ENCODE measurements at regions not wholly inside any gene's neighbourhood (a gene's known extent, or its start where the extent isn't known, plus 50 kb on each side); places are given as distances from the start of the nearest gene placed in this dataset.

- no peak for TF ChIP-seq ZNF274 (IDR thresholded peaks at IDR 0.05; ENCODE audit: low read depth, low read length)
- H3K4me3 ChIP-seq (ENCODE audit: low read length): no peak overlapping the region
Observed at GRCh38 chr5:98490348-98490747, 283.1 kb upstream of the RGMB start.

GRCh38 chr5:98492258-98492657 is 281.2 kb upstream of the RGMB start:
- no peak for TF ChIP-seq ZNF274 (IDR thresholded peaks at IDR 0.05; ENCODE audit: low read depth, low read length)
- H3K4me3 ChIP-seq (ENCODE audit: low read length): no peak overlapping the region

DNA sequence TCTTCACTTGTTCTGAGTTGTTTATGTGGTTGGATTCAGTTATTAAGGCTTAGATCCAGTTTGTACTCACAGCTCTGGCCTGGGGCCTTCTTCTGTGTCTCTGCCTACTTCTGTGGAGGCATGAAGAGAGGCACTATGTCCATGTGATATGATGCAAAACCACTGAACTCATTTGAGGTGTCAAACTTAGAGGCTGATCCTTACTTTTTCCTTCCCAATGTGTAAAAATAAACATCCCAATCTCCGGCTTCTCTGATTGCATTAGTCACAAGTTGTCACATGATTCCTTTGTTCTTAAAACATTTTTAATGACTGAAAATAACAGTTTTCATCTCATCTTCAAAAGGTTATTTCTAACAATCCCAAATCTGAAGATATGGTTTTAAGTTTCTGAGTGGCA is 276.0 kb upstream of the RGMB start:
- TF ChIP-seq ZNF274 (IDR thresholded peaks at IDR 0.05; ENCODE audit: low read depth, low read length): no peak
- H3K4me3 ChIP-seq (ENCODE audit: low read length): no peak overlapping the region

DNA sequence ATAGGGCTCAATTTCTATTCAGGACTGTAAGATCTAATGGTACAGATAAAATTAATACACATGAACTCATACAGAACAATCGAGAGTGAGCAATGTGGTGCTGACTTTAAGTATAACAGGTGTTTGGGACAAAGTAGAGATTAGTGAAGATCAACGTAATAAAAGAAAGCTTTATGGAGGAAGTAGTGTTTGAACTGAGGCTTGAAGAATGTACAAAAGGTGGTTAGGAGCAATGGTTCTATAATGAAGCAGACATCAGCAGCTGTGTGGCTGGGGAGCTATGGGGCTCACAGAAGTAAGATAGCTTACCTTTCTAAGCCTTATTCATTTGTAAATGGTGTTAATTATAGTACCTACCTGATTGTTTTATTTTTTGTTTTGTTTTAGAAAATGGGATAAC is 275.4 kb upstream of the RGMB start:
- no peak overlapping the region for H3K4me3 ChIP-seq (ENCODE audit: low read length)
- TF ChIP-seq ZNF274 (IDR thresholded peaks at IDR 0.05; ENCODE audit: low read depth, low read length): no peak

DNA sequence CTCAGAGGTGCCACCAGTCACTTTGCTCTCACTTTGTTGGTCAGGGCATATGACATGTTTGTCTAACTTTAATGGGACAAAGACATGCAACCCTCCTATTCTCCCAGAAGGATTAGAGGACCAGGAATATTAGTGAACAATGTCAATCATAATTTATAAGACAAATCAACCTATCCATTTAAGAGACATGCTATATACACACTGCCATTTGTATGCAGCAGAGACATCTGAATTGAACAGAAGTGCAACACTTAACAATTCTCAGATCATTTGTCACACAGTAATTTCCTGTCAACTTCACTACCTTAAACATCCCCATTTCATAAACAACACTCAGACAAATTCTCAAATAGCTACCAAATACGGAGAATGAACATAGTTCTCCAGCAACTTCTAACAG is 273.6 kb upstream of the RGMB start:
- no peak for TF ChIP-seq ZNF274 (IDR thresholded peaks at IDR 0.05; ENCODE audit: low read depth, low read length)
- no peak overlapping the region for H3K4me3 ChIP-seq (ENCODE audit: low read length)

GRCh38 chr5:98500811-98501210 is 272.7 kb upstream of the RGMB start:
- no peak for TF ChIP-seq ZNF274 (IDR thresholded peaks at IDR 0.05; ENCODE audit: low read depth, low read length)
- no peak overlapping the region for H3K4me3 ChIP-seq (ENCODE audit: low read length)

DNA sequence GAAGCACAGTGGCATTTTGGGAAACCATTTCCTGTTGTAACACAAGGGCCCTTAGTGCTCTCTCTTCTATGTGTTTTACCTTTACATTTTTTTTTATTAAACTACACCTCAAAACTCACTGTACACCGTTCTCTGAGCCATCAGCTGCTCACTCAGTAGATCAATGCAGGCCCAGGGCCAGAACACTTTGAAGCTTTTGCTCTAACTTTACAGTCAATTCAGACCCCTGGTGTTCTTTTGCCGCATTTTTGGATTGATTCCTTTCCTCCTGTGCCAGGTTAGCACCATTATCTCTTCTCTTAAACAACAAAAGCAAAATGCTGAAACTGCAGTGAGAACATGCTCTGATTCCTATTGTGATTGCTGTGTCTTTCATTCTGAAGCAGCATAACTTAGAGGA is 269.8 kb upstream of the RGMB start:
- TF ChIP-seq ZNF274 (IDR thresholded peaks at IDR 0.05; ENCODE audit: low read depth, low read length): no peak
- H3K4me3 ChIP-seq (ENCODE audit: low read length): no peak overlapping the region

- H3K4me3 ChIP-seq (ENCODE audit: low read length): no peak overlapping the region
- no peak for TF ChIP-seq ZNF274 (IDR thresholded peaks at IDR 0.05; ENCODE audit: low read depth, low read length)
Observed at GRCh38 chr5:98504505-98504904, 269.0 kb upstream of the RGMB start.

DNA sequence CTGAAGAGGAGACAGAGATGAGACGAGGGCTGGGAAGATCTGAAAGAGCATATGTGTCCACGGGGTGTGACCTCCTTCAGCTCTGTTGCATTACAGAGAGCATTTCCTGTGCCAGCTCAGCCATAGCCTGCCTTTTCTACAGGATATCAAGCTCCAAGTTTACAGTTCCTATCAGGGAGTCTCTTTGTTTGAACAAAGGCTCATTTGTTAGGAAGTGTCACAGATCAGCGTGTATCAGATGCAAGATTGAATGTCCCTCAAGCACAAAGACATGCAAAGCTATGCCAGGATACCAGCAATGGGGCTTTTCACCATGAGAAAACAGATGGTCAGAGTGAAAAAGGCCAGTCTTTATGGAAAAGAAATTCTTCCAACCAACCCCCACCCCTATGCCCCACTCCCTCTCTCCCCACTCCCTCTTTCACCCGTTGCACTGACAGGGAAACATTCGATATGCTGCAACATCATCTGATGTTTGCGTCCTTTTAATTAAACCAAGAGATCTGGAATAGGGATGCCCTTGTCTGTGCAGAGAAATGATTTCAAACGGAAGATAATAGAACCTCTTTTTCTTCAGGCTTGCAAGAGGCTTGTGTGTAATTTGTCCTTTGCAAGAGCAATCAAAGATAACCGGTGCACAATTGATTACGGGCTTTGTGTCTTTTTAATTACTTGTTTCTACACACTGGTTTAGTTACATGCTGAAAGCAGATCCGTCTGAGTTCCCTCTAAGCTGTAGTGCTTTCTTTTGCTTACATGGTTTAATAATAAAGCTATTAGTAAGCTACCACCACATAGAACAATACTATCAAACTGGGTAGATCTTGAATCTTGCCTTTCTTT is 263.1 kb upstream of the RGMB start:
- H3K4me3 ChIP-seq (ENCODE audit: low read length): no peak overlapping the region
- TF ChIP-seq ZNF274 (IDR thresholded peaks at IDR 0.05; ENCODE audit: low read depth, low read length): no peak

DNA sequence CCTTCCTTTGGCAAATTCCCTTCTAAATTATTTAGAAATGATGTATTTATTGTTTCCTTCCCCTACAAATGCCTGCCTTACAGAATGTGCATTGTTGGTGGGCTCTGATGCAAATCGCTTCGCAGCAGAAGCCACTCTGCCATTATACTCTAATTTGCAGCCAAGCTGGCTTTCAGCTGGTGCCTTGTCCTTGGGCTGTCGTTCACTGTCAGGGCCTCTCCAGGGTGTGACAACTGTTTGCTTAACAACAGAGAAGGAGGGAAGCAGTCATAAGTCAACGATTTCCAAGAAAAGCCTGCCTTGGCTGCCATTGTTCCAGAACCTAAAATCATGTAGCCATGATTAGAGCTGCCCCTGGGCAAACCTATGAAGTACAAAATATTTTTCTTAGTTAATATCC is 260.1 kb upstream of the RGMB start:
- TF ChIP-seq ZNF274 (IDR thresholded peaks at IDR 0.05; ENCODE audit: low read depth, low read length): no peak
- H3K4me3 ChIP-seq (ENCODE audit: low read length): no peak overlapping the region

GRCh38 chr5:98514215-98514614 is 259.2 kb upstream of the RGMB start:
- H3K4me3 ChIP-seq (ENCODE audit: low read length): no peak overlapping the region
- no peak for TF ChIP-seq ZNF274 (IDR thresholded peaks at IDR 0.05; ENCODE audit: low read depth, low read length)

DNA sequence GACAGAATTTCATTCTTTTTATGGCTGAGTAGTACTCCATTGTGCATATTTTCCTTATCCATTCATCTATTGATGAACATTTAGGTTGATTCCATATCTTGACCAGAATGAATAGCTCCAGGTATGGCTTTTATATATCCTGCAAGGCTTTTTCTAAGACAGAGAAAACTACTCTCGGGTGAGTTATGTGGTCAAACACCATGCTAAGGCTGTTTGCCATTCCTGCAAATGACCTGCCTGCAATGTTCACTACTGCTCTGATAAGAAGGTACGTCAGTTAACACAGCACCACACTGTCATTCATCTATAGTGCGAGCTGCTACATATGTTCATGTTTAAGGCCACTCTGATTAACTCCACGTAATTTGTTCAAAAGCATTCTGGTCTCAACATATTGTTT is 256.8 kb upstream of the RGMB start:
- no peak for TF ChIP-seq ZNF274 (IDR thresholded peaks at IDR 0.05; ENCODE audit: low read depth, low read length)
- H3K4me3 ChIP-seq (ENCODE audit: low read length): no peak overlapping the region

- TF ChIP-seq ZNF274 (IDR thresholded peaks at IDR 0.05; ENCODE audit: low read depth, low read length): no peak
Observed at GRCh38 chr5:98517560-98518366, 255.7 kb upstream of the RGMB start.

DNA sequence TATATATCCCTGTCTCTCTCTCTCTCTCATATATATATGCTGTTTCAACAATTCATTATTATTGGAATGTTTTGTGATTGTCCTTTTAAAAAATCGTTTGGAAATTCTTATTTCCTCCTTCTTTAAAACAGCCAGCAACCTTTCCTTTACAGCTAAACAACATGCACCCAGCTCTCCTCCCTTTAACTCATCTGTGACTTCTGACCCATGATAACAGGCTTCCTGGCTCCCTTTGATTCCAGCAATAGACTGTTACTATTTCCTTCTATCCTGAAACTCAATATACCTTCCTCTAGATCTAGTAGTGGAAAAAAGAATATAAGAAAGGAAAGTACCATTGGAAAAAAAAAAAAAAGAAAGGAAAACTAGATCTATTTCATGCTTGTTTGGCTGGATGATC is 254.7 kb upstream of the RGMB start:
- H3K4me3 ChIP-seq (ENCODE audit: low read length): no peak overlapping the region
- TF ChIP-seq ZNF274 (IDR thresholded peaks at IDR 0.05; ENCODE audit: low read depth, low read length): no peak

More at GRCh38 chr5:98517560-98518366, 255.7 kb upstream of the RGMB start:
- no peak overlapping the region for H3K4me3 ChIP-seq (ENCODE audit: low read length)

GRCh38 chr5:98519571-98519970 is 253.9 kb upstream of the RGMB start:
- TF ChIP-seq ZNF274 (IDR thresholded peaks at IDR 0.05; ENCODE audit: low read depth, low read length): no peak
- H3K4me3 ChIP-seq (ENCODE audit: low read length): no peak overlapping the region
